Stimulated activated naive CD4-positive, alpha-beta T cell treated with Interleukin-2 at 50 U/mL for 16 hours (primary cell): ENCODE measurements at regions not wholly inside any gene's neighbourhood (a gene's known extent, or its start where the extent isn't known, plus 50 kb on each side); places are given as distances from the start of the nearest gene placed in this dataset.

Experiments
- DNase-seq: peaks from one replicate; lab custom pipeline; 2025; lab: John Stamatoyannopoulos, UW

DNA sequence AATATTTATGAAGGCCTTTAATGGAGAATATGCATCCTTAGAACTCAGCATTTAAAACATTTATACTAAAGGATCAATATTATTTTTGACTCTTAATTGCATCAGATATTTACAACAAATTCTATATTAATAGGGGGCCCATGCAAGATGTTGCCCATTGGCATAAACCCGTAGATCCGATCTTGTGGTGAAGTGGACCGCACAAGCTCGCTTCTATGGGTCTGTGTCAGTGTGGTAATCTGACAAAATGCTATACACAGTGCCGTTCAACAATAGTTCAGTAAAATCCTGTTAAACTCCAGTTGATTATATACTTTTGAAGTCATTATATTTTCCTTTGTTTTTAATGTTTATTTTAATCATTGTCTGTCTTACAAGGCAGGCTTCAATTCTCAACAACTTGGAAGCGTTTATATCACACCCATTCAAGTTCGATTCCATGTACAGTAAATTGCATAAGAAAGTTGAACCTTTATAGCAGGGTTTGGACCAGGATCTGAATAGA lies 809.2 kb downstream of the USP25 start:
- no peak for DNase-seq

DNA sequence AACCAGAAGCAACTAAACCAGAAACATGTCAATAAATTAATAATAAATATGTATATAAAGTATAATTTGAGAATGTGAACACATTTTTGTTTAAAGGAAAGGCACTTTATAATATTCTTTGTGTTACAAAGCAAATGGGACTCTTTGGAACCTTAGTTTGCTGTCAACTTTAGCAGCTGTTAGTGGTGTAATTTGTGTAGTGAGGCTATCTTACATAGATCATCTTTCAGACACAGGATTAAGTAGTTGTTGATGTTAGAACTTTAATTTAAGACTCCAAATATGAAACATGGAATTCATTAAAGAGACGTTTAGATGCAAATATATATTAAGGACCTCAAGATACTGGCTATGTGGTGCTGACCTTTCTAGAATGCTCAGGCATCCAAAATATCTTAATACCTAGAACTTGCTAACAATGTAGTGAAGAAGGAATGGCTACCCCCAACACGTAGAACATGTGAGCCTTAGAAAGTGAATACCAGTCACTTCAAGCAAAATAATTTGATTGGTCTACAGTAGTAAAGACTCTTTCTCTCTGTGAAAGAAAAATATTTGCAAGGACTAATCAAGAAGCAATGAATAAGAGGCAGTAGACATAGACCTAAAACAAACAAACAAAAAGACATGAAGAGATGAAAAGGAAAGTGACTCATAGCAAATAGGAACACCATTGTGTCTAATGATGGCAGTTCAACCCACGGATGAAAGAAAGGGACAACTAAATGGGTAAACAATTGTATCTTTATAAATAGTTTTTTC lies 811.4 kb downstream of the USP25 start:
- DNase-seq, result no peak

DNA sequence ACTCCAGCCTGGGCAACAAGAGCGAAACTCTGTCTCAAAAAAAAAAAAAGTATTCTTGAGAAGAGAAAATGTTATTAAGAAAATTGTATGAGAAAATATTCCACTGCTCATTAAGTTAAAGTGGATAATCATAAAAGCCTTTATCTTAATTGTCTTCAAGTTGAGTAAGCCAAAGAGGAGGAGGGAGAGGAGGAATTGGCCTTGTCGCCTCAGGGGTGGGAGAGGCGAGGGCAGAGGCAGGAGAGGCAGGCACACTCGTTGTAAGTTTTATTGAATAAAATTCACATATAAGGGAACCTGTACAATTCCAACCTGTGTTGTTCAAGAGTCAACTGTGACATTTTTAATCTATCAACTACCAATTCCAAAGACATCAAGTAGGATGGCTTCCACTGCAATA lies 820.3 kb downstream of the USP25 start:
- DNase-seq, result no peak

DNA sequence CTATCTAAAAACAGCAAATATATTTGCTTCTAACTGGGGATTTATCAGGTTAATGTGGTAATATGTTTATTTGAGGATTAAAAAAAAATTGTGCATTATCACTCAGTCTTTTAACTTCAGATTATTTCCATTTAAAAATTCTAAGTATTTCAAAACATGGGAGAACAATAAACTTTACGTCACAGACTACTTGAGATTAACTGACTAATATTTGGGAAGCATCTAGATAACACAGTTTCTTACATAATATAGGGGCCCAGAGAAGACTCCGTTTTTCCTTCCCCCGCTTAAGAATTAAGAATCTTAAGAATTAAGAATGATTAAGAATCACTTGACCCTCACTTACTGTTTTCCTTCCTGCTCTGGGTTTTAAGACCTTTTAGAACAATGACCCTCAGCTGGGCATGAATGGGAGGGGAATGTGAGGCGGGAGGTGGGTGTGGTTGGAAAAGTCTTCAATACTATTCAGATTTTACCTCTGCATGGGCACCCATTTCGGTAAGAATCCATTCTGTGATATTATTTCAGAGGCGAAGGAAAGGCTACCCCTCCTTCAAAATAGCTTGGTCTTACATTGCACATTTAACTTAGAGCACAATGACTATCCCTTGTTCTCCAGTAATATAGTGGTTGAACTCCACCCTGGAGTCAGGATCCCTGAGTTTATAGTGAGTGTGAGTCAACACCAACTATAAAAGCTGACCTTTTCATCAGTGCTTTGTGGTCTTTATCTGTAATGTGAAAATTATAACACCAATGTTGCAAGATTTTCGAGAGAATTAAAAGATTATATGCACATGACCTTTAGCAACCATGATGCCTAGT lies 821.3 kb downstream of the USP25 start:
- no peak for DNase-seq

DNA sequence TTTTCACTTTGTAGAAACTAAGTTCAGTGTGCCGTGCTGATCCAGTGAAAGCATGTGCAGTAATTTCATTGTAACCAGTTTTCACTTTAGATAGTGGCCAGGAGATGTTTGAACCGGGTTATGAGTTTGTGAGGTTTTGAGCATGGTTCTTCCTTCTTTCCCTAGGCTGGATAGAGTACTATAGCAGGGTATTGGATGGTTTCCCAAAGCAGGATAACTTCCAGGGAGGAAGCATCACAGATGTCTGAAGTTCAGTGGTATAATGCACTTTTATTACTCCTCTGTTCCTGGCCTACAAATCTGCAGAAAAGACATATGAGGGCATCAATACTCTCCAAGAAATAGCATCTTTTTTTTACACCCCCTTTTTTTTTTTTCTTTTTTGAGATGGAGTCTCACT lies 823.1 kb downstream of the USP25 start:
- DNase-seq, result no peak

DNA sequence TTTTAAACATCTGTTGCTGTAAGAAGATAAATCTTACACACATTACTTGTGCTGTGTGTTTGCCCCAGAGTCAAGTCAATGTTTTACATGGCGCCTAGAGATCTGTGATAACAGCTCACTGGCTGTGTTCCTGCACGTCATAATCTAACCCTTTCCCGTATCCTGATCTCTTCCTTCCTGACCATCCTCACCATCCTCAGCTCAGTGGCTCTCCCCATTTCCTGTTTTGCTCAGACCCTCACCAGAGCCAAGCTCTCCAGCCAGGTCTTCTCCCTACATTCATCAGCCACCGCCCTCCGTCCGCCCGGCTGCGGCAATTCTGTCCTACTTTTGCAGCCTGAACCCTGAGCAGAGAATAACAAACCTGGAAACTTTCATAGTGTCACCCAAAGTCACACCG lies 824.7 kb downstream of the USP25 start:
- no peak for DNase-seq

DNA sequence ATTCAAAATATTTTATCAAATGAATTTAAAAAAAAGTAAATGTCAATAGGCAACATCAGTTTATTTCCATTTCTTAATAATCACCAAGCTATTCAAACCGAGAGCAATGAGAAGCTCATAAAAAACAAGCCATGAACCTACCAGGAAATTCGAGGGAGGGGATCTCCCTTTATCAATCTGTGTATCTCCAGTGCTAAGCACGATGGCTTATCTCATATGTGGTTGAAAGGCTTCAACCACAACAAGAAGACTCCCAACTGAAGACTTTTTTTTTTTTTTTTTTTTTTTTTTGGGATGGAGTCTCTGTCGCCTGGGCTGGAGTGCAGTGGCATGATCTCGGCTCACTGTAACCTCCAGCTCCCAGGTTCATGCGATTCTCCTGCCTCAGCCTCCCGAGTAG lies 833.3 kb downstream of the USP25 start:
- DNase-seq, result no peak

DNA sequence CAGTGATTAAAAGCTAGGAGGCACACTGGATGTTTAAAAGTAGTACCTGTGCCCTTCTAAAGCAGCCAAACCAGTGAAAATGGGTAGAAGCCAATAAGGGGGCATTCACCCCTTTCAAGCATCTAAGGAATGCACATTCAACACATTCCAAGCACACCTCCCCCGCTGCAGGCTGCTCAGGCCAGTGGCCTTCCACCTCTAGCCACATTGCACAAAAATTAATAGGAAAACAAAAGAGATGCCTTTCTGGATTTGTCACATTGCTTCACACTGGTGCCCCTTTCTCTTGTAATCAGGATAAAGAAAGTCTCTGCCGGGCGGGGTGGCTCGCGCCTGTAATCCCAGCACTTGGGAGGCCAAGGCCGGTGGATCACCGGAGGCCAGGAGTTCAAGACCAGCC lies 834.0 kb downstream of the USP25 start:
- DNase-seq, result no peak

DNA sequence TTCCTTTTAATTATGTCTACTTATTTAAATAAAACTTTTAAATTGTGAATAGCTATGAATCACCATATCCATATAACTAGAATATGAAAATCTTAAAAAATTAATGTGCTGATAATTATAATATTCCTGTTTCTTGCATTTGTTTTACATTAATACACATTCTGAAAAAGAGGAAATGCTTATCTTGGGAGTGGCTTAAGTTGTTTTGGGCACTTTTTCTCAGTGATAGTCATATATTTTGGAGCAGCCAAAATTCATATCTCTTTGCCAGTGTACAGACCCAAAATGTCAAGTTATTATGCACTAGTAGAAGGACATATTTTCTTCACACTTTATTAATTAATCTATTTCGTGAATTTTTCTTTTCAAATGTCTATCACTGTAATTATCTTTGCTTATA lies 838.5 kb downstream of the USP25 start:
- DNase-seq, result no peak

DNA sequence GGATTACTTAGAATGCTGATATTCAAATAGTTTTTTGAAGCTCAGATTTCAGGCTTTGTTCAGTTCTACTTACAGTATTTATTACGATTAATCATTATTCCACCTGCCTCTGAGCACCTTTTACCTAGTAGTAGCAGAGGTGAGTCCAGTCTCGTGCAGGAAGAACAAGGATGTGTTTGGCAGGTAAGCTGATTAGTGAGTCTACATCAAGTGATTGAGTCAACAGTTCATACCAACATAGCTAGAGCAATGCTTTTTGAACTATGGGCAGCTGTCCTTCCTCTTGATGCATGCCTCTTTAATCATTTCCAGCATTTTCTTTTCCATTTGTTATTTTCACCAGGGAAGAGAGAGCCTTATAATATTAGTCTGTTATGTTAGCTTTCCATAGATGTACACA lies 838.9 kb downstream of the USP25 start:
- DNase-seq, result no peak

DNA sequence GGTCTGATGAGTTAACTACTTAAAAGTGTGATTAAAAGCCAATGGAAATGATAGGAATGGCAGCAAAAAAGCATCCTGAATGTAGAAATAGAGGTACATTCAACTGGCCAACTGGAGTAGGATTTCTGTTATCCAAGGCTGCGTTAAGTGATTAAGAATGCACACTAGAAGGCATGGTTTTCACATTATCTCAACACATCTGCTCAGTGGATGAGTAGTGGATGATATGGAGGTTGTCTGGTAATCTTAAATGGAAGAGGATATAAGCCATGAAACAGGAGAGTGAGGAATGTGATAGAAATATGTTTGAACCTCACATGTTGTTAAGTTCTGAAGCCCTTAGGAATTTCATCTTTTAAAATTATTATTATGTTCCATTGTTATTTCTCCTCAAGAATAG lies 839.9 kb downstream of the USP25 start:
- no peak for DNase-seq

DNA sequence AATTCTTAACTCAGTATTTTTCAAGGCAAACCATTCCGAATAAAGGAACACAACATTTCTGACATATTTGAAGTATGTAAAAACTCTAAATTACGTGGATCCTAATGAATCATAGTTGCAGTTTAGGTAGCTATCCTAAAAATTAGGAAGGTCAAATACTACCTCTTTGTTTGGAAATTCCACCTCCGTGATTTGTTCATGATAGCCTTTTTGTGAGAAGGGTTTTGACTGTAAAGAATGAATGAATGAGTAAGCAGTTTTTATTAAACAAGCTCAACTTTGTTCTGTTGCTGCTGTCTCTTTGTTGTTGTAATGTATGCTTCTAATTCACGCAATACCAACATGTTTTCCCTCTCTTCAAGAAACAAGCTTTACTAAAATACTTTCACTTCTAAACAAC lies 840.4 kb downstream of the USP25 start:
- DNase-seq, result no peak

DNA sequence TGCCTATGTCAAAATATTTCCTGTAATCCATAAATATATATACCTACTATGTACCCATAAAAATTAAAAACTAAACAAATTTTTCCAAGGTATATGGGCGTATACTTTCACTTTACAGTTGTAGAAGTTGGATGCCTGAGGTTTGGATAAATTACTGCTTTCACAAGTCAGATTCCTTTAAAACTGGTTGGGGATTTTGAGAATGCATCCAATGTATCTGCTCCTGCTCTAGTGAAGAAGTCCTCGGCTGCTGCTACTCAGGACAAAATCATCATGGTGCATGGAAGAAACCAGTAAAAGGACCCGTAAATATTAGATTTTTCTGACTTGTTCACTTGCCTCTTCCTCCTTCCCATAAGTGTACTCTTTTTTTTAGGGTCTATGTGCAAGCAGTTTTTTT lies 841.1 kb downstream of the USP25 start:
- no peak for DNase-seq

DNA sequence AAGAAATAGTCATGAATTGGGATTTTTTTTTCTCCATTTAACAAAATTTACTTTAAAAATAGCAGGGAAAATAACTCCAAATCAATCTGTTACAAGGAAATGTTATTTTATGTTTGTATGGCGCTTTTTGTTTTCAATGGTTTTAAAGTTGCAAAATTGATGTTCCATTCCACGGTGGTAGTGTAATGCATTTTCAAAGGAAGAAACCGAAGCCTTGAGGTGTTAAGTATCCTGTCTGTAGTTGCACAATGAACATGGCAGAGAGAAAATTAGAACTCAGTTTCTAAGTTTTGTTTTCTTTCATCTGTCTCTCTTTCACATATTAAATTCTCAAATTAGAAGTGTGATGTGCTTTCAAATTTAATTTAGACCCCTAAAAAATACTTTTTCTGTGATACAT lies 841.8 kb downstream of the USP25 start:
- no peak for DNase-seq

DNA sequence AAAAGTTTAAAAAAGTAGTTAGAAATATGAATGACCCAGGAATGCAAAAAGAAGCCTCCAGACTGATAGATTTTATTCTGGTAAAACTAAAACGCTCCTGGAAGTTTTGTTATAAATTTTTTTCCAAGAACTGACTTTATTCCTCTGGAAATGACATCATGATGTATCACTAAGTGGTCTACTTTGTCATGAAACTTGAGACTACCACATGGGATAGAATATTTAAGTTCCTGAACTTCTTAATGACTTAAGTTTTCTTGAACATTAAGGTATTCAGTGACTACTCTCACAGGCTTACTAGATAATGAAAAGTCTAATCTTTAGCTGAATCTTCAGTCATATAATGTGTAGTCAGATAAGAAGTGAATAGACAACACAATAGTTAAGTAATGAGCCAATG lies 842.2 kb downstream of the USP25 start:
- DNase-seq, result no peak

DNA sequence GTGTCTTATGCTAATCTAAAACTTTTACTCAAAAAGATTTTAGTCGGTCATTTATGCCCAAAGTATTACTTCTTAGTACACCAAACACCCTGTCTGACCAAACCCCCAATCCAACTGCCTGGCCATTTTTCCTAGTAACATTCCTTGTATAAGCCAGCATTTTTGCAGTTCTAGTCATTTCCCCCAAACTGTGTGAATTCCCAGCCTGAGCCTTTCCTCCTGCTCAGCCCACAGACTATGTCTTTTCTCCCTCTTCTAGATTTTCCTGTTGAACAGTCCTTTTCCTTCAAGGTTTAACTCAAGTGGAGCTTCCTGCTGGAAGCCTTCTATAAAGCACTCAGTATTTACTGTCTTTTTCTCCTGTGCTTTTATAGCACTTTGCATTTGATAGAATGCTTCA lies 843.8 kb downstream of the USP25 start:
- no peak for DNase-seq

DNA sequence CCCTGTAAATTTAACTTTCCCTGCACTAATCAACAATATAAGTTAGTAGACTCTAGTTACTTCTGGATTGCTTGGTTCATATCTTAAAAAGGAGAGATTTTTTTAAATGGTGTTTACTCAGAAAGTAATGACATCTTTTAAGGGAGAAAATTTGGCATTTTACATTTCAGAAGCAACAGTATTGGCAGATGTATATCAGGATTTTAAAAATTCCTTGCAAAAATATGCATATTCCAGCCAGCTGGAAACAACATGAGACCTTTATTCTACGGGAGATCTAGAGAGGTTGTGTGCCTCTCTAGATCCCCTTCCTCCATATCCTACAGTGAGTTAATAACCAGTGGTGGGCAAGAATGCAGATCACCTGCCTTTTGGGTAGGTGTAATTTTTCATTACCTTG lies 848.2 kb downstream of the USP25 start:
- DNase-seq, result no peak

DNA sequence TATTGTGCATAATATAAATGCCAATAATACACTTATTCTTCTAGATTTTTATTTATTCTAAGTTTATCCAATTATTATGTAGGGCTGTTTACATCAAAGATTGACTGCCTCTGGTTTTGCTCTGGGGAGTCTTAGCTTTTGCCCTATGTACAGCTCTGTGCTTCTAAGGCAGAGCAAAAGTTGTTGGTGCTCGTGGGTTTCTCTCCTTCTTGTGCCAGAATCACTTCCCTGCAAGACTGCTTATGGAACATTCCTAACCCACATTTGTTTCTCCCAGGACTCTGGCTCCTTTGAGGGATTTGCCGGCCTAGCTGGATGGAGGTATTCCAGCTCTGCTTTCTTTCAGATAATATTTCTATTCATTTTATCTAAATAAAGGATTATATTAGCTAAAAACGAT lies 849.1 kb downstream of the USP25 start:
- DNase-seq, result no peak

DNA sequence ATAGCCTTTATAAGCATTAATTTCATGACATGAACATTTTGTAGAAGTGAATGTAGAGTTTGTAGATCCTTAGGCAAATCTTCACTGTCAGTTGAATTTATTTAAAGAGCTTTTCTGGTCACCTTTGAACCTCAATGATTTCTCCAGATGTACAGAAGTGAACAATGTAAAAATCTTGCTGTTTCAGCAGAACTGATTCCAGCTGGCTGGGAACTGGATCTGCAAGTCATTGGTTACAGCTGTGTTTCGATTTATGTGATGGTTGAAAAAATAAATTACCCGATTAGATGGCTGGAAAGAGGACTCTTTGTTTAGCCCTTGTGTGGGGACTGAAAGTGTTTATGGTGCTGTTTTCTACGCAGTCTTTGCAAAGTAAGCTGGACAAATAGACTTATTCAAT lies 849.8 kb downstream of the USP25 start:
- DNase-seq, result no peak

DNA sequence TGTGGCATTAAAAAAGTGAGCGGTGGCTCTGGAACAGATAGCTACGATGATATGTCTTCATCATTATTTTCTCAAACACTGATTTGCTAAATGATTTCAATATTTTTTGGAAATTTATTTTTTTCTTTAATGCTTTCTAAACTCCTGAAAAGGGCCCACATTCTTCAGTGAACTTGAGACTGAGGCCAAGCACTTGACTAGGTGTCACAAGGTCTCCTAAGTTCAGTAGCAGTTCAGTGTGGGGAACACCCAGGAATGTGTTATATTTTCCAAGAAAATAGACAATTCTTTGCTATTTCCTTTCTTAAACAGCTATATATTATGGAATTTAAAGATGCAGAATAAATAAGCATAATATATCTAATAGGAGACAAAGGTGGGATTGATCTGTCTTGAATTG lies 850.9 kb downstream of the USP25 start:
- DNase-seq, result no peak

DNA sequence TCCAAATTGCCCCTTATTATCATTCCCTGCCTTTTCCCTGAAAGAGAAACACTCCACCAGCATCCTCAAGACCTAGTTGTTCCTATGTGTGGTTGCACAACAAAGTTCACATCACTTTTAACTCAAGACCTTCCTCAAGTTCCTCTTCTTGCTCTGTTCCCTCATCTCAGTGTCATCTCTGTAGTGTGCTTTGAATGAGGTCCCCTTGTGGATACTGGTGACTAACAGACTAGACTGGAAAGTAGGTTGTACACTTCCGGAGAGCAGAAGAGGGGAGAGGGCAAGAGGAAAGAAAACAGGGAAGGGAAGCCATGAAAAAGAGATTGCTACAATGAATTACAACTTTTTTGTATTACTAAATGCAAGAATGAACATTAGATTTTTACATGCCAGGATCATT lies 853.8 kb downstream of the USP25 start:
- no peak for DNase-seq

DNA sequence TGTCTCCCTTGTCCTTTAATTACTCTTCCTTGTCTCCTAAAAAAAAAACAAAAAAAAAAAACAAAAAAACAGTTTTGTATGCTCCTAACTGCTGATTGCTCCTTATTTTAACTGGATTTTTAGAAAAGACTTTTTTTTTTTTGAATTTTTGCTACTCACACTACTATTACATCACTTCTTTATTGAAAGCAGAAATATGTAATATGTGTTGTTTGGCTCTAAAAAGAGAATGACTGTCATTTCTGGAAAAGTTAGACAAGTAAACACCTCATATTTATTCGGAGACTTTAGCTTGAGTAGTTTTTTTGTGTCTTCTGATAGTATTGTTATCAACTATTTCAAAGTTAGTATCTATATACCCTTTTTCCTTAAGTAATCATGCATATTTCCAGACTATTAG lies 855.0 kb downstream of the USP25 start:
- no peak for DNase-seq

DNA sequence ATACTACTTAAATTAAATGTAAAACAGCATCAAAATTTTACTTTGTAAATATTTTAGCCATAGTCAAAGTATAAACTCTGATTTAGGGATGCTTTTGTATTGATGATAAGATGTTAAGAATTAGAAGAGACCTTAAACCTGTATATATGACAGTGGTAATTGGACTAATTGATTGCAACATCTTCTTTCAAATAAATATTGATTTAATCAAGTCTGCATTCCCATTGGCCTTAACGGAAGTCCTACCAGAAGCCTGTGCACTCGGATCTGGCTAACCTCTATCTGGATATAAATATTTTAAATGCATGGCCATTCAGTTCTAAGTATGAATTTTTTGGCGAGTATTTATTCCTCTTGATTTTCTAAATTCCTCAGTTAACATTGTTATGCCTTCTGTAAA lies 856.1 kb downstream of the USP25 start:
- DNase-seq, result no peak
